ENCODE measurements at regions not wholly inside any gene's neighbourhood (a gene's known extent, or its start where the extent isn't known, plus 50 kb on each side); places are given as distances from the start of the nearest gene placed in this dataset.

- Histone ChIP-seq H3K27me3 (ENCODE audit: insufficient read depth, poor library complexity, severe bottlenecking) (peaks cover 2% of the 10 kb centered on the region), H3K4me3 (replicated peaks; ENCODE audit: insufficient read depth, low read length) (no peak overlapping the region), H3K27ac (replicated peaks) (no peak overlapping the region)
- no peak for TF ChIP-seq REST (IDR thresholded peaks at IDR 0.05; ENCODE audit: insufficient replicate concordance, low read depth)
- no peak for DNase-seq (ENCODE audit: low read depth in 1 of 2, low spot score in 1 of 2)
These were observed 89.2 kb downstream of the VEGFA start for GRCh38 chr6:43859213-43859612.

- no peak overlapping the region for H3K4me3 ChIP-seq (replicated peaks; ENCODE audit: insufficient read depth, low read length)
- no peaks in the 10 kb centered on the region for H3K27me3 ChIP-seq (ENCODE audit: insufficient read depth, poor library complexity, severe bottlenecking)
- TF ChIP-seq REST (IDR thresholded peaks at IDR 0.05; ENCODE audit: insufficient replicate concordance, low read depth) (no peak), SPI1 (IDR thresholded peaks at IDR 0.05; ENCODE audit: borderline replicate concordance, low read depth) (no peak), GABPA (IDR thresholded peaks at IDR 0.05; ENCODE audit: low read depth) (no peak), POLR2AphosphoS5 (IDR thresholded peaks at IDR 0.05; ENCODE audit: low read depth) (no peak), CTCF (IDR thresholded peaks at IDR 0.05; ENCODE audit: insufficient read depth, low read length) (no peak)
- no peak overlapping the region for H3K27ac ChIP-seq (replicated peaks)
- DNase-seq (ENCODE audit: low read depth in 1 of 2, low spot score in 1 of 2) = no peak
These were observed 88.4 kb downstream of the VEGFA start for GRCh38 chr6:43858161-43859153.

- Histone ChIP-seq H3K27me3 (ENCODE audit: insufficient read depth, poor library complexity, severe bottlenecking) (no peaks in the 10 kb centered on the region), H3K27ac (replicated peaks) (no peak overlapping the region), H3K4me3 (replicated peaks; ENCODE audit: insufficient read depth, low read length) (no peak overlapping the region)
- TF ChIP-seq REST (IDR thresholded peaks at IDR 0.05; ENCODE audit: insufficient replicate concordance, low read depth) (no peak), CTCF (IDR thresholded peaks at IDR 0.05; ENCODE audit: insufficient read depth, low read length) (no peak)
- peak; percentile 45 to 54 for DNase-seq (ENCODE audit: low read depth in 1 of 2, low spot score in 1 of 2)
These were observed 86.2 kb downstream of the VEGFA start for GRCh38 chr6:43856005-43856765.
